ENCODE measurements at regions not wholly inside any gene's neighbourhood (a gene's known extent, or its start where the extent isn't known, plus 50 kb on each side); places are given as distances from the start of the nearest gene placed in this dataset.

DNA sequence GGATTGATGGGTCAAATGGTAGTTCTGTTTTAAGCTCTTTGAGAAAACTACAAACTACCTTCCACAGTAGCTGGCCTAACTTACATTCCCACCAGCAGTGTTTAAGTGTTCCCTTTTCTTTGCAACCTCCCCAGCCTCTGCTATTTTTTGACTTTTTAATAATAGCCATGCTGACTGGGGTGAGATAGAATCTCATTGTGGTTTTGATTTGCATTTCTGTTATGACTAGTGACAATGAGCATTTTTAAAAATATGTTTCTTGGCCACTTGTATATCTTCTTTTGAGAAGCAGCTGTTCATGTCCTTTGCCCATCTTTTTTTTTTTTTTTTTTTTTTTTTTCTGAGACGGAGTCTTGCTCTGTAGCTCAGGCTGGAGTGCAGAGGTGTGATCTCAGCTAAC lies 155.2 kb upstream of the BMPER start:
- DNase-seq (ENCODE audit: extremely low read depth in 1 of 2, low read depth in 1 of 2), result no peak

GRCh38 chr7:33751443-33751842 lies 153.9 kb upstream of the BMPER start:
- no peak for DNase-seq (ENCODE audit: extremely low read depth in 1 of 2, low read depth in 1 of 2)

DNA sequence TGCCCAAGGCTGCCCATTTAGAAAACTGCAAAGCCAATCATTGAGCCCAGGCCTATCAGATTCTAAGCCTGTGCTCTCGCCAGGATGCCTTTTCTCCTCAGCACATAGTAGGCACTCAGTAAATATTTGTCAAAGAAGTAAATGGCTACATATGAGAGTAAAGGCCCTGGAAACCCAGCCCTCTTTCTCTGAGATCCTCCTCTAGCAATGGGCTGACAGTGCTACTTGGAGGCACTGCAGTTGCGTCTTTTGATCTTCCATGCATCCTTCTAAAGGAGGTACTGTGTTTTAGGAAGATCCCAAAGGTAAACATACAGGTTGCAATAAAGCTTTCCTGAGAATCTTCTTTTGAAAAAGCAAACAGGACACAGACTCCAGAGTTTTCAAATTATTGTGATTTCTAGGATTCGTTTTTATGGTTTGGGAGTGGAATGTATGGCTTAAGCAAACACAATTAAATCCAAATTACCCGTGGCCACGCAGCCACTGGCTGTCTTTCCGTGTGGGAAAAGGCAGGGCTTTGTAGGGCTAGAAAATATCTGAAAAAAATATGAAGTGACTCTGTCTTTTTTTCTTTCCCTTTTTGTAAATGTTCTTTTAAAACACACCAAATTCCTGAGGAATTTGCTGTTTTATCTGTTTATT lies 151.3 kb upstream of the BMPER start:
- DNase-seq (ENCODE audit: extremely low read depth in 1 of 2, low read depth in 1 of 2), result no peak

- DNase-seq (ENCODE audit: extremely low read depth in 1 of 2, low read depth in 1 of 2), result no peak
These were observed 150.1 kb upstream of the BMPER start for GRCh38 chr7:33754933-33755928.

- DNase-seq (ENCODE audit: extremely low read depth in 1 of 2, low read depth in 1 of 2), result no peak
These were observed 148.3 kb upstream of the BMPER start for GRCh38 chr7:33757050-33757449.

DNA sequence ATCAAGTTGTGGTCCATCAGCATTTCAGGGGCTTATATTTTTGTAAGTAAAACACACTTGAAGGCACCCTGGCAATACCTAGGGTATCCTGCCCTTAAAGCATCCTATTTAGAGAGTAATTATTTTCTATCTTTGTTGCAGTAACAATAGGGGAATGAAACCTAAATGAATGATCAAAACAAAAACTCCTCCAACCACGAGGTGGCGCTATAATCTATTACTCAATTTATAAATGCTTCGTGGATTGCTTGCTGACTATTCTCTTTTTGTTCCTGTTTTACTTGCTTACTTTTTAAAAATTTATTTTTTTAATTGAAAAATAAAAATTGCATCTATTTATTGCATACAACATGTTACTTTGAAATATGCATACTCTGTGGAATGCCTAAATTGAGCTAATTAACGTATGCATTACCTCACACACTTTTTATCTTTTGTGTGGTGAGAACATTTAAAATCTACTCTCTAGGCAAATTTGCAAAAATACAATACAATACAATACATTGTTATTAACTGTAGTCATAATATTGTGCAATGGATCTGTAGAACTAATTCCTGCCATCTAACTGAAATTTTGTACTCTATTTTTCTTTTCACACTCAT lies 147.7 kb upstream of the BMPER start:
- no peak for DNase-seq (ENCODE audit: extremely low read depth in 1 of 2, low read depth in 1 of 2)

DNA sequence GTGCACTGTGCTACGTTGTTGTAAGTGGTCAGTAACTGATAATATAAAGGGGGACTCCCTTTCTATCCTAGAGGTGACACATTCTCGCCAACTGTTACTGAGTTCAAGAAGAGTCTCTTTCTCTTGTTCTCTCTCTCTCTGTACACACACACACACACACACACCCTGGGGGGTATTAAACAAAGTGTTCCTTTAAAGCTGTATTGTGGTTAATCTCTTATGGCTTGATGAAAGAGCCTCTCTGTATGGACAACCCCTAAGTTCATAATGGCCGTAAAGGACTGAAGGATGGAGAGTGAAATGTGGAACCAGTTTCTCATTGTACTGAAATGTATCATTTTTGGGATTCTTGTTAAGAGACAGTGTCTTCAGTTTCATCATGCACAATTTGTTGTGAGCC lies 145.2 kb upstream of the BMPER start:
- no peak for DNase-seq (ENCODE audit: extremely low read depth in 1 of 2, low read depth in 1 of 2)

DNA sequence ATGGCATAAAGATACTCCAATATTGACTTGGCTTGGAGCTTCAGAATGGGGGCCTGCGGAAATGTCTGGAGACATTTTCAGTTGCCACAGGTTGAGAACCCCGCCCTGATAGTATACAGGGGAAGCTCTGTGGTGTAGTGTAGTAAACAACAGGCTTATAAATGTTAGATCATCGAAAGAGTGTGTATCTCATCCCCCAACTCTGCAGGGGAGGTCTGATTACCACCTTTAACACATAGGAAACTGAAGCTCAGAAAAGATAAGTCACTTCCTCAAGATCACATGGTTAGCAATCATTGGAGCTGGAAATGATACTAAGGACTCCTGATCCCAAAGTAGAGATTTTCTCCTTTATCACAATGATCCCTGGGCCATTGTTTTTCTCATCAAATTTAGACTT lies 144.5 kb upstream of the BMPER start:
- DNase-seq (ENCODE audit: extremely low read depth in 1 of 2, low read depth in 1 of 2), result no peak

DNA sequence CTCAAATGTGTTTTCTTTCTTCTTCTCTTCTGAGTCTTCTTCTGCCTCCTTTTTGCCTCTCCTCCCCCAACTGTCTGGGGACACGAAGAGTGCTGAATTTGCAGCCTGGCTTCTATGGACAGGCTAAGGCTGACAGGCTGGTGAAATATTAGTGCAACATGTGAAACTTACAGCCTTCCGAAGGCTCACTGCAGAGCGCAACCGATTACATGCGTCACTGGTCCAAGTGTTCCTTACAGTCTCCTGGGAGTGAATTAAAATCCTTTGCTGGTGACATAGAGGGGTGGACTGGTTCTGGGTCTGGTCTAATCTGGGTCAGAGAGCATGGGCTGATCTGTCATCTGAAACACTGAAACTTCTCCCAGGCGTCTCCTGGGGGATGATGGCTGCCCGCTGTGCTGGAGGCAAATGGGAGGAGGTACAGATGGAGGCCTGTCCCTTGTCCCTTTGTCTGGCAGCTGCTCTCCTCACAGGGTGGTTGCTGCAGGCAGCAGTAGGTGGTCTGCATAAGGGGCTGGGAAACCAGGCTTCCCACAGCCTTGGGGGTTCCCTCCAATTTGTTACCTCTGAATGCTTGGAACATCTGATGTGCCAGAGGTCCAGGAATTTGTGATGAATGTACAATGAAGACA lies 143.8 kb upstream of the BMPER start:
- no peak for DNase-seq (ENCODE audit: extremely low read depth in 1 of 2, low read depth in 1 of 2)

DNA sequence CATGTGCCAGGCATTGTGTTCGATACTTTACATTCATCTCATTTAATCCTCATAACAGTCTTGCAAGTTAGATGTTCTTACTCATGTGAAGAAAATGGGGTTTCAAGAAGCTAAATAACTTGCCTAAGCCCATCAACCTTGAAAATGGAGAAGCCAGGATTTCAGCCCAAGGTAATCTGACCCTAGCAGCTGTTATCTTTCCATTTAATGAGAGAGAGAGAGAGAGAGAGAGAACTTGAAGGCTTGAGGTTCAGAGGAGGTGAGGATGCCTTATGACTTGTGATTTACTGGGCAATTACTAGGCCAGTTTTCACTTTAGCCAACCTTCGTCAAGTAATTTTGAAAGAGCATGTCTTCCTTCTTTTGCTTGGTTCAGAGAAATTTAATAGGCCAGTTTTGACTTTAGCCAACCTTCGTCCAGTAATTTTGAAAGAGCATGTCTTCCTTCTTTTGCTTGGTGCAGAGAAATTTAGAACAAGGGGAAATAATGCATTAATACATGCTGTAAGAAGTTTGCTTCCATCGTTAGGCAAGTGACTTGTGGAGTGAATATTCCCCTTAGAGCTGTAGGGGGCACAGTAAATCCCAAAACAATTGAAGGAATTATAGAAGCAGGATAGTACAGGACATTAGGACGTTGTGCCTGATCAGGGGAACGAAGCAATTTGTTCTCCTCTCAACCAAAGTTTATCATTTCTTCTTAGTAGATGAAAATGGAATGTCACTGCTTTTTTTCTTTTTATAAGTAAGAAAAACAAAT lies 143.0 kb upstream of the BMPER start:
- no peak for DNase-seq (ENCODE audit: extremely low read depth in 1 of 2, low read depth in 1 of 2)

- no peak for DNase-seq (ENCODE audit: extremely low read depth in 1 of 2, low read depth in 1 of 2)
These were observed 142.4 kb upstream of the BMPER start for GRCh38 chr7:33762911-33763306.

GRCh38 chr7:33764752-33765451 lies 140.4 kb upstream of the BMPER start:
- no peak for DNase-seq (ENCODE audit: extremely low read depth in 1 of 2, low read depth in 1 of 2)

DNA sequence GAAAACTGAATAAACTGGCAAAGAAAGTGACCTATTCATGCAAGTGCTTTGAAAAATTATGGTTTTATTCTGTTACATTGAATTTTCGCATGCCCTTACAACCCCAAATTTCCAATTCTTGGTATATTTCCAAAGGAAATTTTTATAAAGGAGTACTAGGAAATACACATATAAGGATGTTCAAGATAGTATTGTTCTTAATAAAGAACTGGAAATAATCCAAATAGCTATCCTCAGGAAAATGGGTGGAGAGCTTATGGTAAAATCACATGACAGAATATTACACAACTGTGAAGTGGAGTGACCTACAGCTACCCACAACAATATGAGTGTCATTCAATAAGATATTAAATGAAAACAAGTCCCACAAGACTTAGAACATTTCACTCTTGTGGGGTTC lies 138.9 kb upstream of the BMPER start:
- no peak for DNase-seq (ENCODE audit: extremely low read depth in 1 of 2, low read depth in 1 of 2)

DNA sequence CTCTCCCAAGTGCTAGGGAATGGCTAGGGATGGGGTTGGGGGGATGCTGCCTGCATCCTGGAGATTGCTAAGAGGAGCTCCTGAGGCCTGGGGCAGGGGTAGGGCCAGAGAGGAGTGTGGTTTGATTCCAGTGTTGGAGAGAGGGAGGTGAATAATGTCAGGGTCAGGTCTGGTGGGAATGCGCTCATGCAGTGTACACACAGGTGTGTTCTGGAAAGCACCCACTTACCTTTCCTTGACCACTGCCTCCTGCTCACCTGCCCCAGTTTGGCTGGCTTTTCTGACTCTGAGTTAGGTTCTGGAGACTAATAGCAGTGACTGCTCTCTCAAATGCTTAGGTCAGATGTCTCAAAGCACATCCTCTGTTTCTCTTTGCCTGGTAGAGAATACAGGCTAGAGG lies 135.4 kb upstream of the BMPER start:
- DNase-seq (ENCODE audit: extremely low read depth in 1 of 2, low read depth in 1 of 2), result no peak

DNA sequence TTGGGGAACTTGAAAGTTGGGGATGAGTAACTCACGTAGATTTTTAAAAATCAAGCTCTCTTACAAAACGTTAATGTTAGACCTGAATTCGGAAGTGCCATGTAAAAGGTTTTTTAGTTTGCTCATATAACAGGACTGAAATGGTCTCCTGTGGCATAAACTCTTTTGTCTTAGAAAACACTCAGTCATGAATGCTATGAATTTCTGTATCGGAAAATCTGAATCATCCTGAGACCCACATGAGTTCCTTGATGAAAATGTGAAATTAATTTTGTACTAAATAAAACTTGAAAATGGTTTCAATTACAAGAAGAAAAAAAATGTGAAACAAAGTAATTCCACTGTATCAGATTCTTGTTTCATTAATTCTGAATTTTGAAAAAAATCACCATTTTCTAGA lies 134.8 kb upstream of the BMPER start:
- DNase-seq (ENCODE audit: extremely low read depth in 1 of 2, low read depth in 1 of 2), result no peak

DNA sequence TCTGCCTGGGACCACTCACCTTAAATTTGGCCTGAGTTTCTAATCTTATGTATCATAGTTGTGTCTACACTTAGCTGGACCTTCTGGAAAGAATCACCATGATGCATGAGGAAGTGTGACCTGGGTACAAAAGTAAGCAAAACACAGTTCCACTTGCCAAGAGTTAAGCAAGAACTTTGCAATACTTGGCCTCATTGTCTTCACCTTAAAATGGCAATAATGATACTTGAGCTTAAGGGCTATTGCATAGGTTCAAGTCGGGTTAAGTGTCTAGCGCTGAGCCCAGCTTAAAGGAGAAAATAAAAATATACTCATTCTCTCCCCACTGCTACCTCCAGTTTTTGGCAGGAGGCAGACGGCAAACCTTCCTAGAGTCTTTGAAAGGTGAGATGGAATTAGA lies 133.9 kb upstream of the BMPER start:
- DNase-seq (ENCODE audit: extremely low read depth in 1 of 2, low read depth in 1 of 2), result no peak

DNA sequence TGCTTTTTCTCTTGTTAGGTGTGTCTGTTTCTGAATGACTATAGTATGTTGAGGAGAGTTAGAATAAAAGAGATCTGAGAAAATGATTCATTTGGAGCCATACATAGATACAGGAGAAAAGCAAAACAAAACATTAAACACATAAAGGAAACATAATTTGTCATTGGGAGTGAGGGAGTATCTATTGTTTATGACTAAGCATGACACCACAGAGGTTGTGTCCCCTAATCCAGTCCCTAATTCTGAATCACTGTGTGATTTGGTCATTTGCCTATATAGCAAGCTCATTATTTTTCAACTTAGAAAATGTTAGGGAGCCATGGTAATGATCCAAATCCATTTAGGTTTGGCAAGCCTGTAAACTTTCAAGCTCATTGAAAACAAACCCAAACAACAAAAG lies 132.3 kb upstream of the BMPER start:
- no peak for DNase-seq (ENCODE audit: extremely low read depth in 1 of 2, low read depth in 1 of 2)

- DNase-seq (ENCODE audit: extremely low read depth in 1 of 2, low read depth in 1 of 2), result no peak
These were observed 130.4 kb upstream of the BMPER start for GRCh38 chr7:33774762-33775523.

DNA sequence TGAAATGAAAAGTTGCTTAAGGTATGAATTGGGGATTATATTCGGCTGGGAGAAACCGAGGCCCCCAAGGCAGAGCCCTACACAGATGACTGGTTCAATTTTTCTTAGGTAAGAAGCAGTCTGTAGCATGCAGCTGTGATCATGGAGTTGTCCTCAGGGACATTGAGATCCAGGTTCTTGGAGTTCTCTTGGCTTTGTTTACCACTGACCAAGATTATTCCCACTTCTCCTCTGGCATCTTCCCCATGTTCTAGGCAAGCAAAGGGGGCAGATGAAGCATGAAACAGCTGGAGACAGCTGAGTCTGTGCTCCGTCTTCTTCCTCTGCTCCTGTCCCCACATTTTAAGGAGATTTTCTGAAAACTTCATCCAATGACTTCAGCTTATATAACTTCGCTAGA lies 129.5 kb upstream of the BMPER start:
- DNase-seq (ENCODE audit: extremely low read depth in 1 of 2, low read depth in 1 of 2), result no peak
